ENCODE measurements at regions not wholly inside any gene's neighbourhood (a gene's known extent, or its start where the extent isn't known, plus 50 kb on each side); places are given as distances from the start of the nearest gene placed in this dataset.

GRCh38 chr10:132486539-132487121 lies 51.0 kb upstream of the INPP5A start:
- DNase-seq = no peak

DNA sequence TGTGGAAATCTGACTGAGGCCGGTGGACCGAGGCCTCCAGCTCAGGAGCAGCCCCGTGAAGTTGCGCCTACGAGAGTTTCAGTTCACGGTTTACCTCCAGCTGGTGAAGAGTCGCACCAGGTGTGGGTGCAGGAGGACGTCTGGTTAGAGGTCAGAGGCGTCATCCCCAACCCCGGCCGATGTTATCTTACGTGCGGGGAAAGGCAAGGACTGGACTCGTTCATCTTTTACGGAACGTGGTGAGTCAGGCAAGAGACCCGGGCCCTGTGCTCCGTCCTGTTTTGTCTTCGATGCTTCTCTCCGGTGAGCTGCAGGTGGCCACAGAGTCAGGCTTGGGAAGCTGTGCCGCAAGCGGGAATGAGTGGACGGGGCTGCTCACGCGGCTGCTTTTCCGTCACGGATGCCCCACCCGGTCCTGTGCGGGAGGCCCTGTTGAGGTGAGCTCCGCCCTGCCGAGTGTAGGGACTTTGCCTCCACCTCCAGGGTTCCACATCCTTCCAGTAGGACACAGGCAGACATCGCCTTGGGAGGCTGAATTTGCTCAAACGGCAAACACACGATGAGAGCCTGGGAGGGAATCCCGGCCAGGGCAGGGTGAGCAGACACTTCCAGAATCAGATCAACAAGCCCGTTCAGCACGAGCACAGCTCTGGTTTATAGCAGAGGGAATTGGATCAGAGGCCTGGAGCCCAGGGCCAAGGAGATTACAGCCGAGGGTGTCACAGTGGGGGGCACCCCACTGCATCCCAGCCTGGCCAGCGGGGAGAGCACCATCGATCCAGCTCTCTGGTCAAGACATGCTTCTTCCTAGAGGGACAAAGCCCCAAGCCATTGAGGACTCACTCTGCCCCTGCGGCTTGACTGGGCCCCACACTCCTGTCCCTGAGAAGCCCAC lies 50.1 kb upstream of the INPP5A start:
- DNase-seq = no peak
